ENCODE measurements at regions not wholly inside any gene's neighbourhood (a gene's known extent, or its start where the extent isn't known, plus 50 kb on each side); places are given as distances from the start of the nearest gene placed in this dataset.

GRCh38 chr17:74061758-74062157, 141.7 kb upstream of the RPL38 start:
- CTCF ChIA-PET: interaction anchor here (1.5 kb wide), 1 partner anchor 53 kb away, joined by 4 read pairs; no protein-coding TSS in a partner anchor
- H3K27me3 Mint-ChIP-seq: peaks cover 10 to 29% (median 21%) of the 10 kb centered on the region in 5 donors
- intact Hi-C loops (cut with micrococcal nuclease): no loop called here

DNA sequence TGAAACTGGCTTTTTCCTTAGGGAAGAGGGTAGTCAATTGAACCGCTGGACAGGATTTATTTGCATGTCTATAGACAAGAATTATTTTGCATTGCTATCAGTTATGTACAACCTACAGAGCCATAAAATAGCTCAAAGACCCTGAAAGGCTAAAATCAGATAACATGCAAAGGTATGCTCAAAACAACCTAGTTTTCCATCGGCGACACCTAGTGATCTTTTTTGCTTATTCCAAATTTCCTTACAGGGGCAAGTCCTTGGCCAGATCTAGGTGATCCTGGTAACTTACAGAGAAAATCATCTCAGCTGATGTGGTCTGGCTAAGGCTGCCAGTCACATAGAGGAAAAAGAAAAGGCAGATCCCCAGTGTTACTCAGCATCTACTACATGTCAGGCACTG, 141.2 kb upstream of the RPL38 start:
- Histone ChIP-seq H3K36me3 (ENCODE audit: control insufficient read depth in 2 of 3, insufficient read depth in 3 of 3, low read length in 3 of 3) (no peaks in the 10 kb centered on the region), H3K9me3 (ENCODE audit: control insufficient read depth in 2 of 3, low read length in 3 of 3) (no peaks in the 10 kb centered on the region), H3K27ac (ENCODE audit: low read depth, low read length) (no peak overlapping the region), H3K27me3 (ENCODE audit: control insufficient read depth in 2 of 2, insufficient read depth in 2 of 2, low read length in 2 of 2) (no peaks in the 10 kb centered on the region), H3K4me3 (ENCODE audit: low read length) (no peak overlapping the region), H3K4me1 (ENCODE audit: control insufficient read depth in 2 of 2, insufficient read depth in 2 of 2, low read length in 2 of 2) (no peaks in the 10 kb centered on the region)
- DNase-seq (no peak), ATAC-seq (no peak)
- Mint-ChIP-seq H3K36me3 (no peaks in the 10 kb centered on the region), H3K4me3 (no peak overlapping the region), H3K27me3 (peaks cover 7 to 24% (median 20%) of the 10 kb centered on the region in 5 donors), H3K4me1 (no peaks in the 10 kb centered on the region), H3K27ac (no peak overlapping the region), H3K9me3 (peaks cover 0 to 3% (median 0%) of the 10 kb centered on the region in 11 donors)
- CTCF ChIA-PET: no interaction called here
- POLR2A ChIA-PET: no interaction called here
- intact Hi-C loops (cut with micrococcal nuclease): no loop called here

More at GRCh38 chr17:74061758-74062157, 141.7 kb upstream of the RPL38 start:
- POLR2A ChIA-PET: no interaction called here
- H3K4me3 Mint-ChIP-seq: no peak overlapping the region
- H3K9me3 Mint-ChIP-seq: peaks cover 0 to under 1% (median 0%) of the 10 kb centered on the region in 11 donors
- Histone ChIP-seq H3K27ac (ENCODE audit: low read depth, low read length) (no peak overlapping the region), H3K36me3 (ENCODE audit: control insufficient read depth in 2 of 3, insufficient read depth in 3 of 3, low read length in 3 of 3) (no peaks in the 10 kb centered on the region), H3K4me3 (ENCODE audit: low read length) (no peak overlapping the region), H3K9me3 (ENCODE audit: control insufficient read depth in 2 of 3, low read length in 3 of 3) (no peaks in the 10 kb centered on the region), H3K4me1 (ENCODE audit: control insufficient read depth in 2 of 2, insufficient read depth in 2 of 2, low read length in 2 of 2) (no peaks in the 10 kb centered on the region), H3K27me3 (ENCODE audit: control insufficient read depth in 2 of 2, insufficient read depth in 2 of 2, low read length in 2 of 2) (no peaks in the 10 kb centered on the region)
- ATAC-seq (no peak), DNase-seq (no peak)
- H3K4me1 Mint-ChIP-seq: no peaks in the 10 kb centered on the region
- no peak overlapping the region for H3K27ac Mint-ChIP-seq
- no peaks in the 10 kb centered on the region for H3K36me3 Mint-ChIP-seq

- H3K27me3 Mint-ChIP-seq: peaks cover 7 to 26% (median 18%) of the 10 kb centered on the region in 5 donors
- CTCF ChIA-PET: no interaction called here
Measured at GRCh38 chr17:74063439-74063838, 140.0 kb upstream of the RPL38 start.

DNA sequence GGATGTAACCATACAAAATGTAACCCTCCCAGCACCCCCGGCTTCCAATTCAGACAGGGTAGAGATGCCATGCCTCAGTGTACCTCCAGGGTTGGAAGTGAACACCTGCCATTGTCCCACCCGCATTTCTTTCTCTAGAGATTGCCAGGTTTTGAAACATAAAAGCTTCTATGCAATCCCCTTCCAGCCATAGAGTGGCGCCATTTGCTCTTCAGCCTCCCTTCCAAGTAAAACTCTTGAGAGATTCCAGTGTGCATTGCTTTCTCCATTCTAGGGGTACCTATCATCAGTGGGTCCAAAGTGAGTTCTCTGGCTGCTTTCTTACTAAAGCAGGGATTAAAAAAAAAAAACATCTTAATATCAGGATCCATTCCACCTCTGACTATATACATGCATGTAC, 133.1 kb upstream of the RPL38 start:
- Mint-ChIP-seq H3K4me3 (no peak overlapping the region), H3K27ac (no peak overlapping the region), H3K4me1 (peaks cover 0 to 1% (median 0%) of the 10 kb centered on the region in 7 donors), H3K9me3 (peaks cover 0 to 15% (median 5%) of the 10 kb centered on the region in 11 donors), H3K36me3 (peaks cover 0 to 5% (median 0%) of the 10 kb centered on the region in 5 donors), H3K27me3 (peaks cover 0 to 24% (median 6%) of the 10 kb centered on the region in 5 donors)
- Histone ChIP-seq H3K27me3 (ENCODE audit: control insufficient read depth in 2 of 2, insufficient read depth in 2 of 2, low read length in 2 of 2) (no peaks in the 10 kb centered on the region), H3K4me3 (ENCODE audit: low read length) (no peak overlapping the region), H3K9me3 (ENCODE audit: control insufficient read depth in 2 of 3, low read length in 3 of 3) (no peaks in the 10 kb centered on the region), H3K36me3 (ENCODE audit: control insufficient read depth in 2 of 3, insufficient read depth in 3 of 3, low read length in 3 of 3) (no peaks in the 10 kb centered on the region), H3K27ac (ENCODE audit: low read depth, low read length) (no peak overlapping the region), H3K4me1 (ENCODE audit: control insufficient read depth in 2 of 2, insufficient read depth in 2 of 2, low read length in 2 of 2) (no peaks in the 10 kb centered on the region)
- ChIA-PET POLR2A (no interaction called here), CTCF (no interaction called here)
- ATAC-seq: no peak
- intact Hi-C loops (cut with micrococcal nuclease): no loop called here
- DNase-seq: no peak

More at GRCh38 chr17:74063439-74063838, 140.0 kb upstream of the RPL38 start:
- ATAC-seq (no peak), DNase-seq (no peak)
- H3K36me3 ChIP-seq (ENCODE audit: control insufficient read depth in 2 of 3, insufficient read depth in 3 of 3, low read length in 3 of 3): no peaks in the 10 kb centered on the region
- no peaks in the 10 kb centered on the region for H3K4me1 Mint-ChIP-seq
- H3K4me1 ChIP-seq (ENCODE audit: control insufficient read depth in 2 of 2, insufficient read depth in 2 of 2, low read length in 2 of 2): no peaks in the 10 kb centered on the region
- H3K36me3 Mint-ChIP-seq: no peaks in the 10 kb centered on the region
- no peak overlapping the region for H3K27ac ChIP-seq (ENCODE audit: low read depth, low read length)
- H3K27me3 ChIP-seq (ENCODE audit: control insufficient read depth in 2 of 2, insufficient read depth in 2 of 2, low read length in 2 of 2): no peaks in the 10 kb centered on the region
- H3K4me3 ChIP-seq (ENCODE audit: low read length): no peak overlapping the region
- no peak overlapping the region for H3K4me3 Mint-ChIP-seq
- POLR2A ChIA-PET: no interaction called here
- peaks cover 0 to 3% (median 0%) of the 10 kb centered on the region in 11 donors for H3K9me3 Mint-ChIP-seq
- no peak overlapping the region for H3K27ac Mint-ChIP-seq
- H3K9me3 ChIP-seq (ENCODE audit: control insufficient read depth in 2 of 3, low read length in 3 of 3): no peaks in the 10 kb centered on the region
- intact Hi-C loops (cut with micrococcal nuclease): no loop called here

GRCh38 chr17:74070998-74071679, 132.3 kb upstream of the RPL38 start:
- POLR2A ChIA-PET: no interaction called here
- Mint-ChIP-seq H3K27me3 (peaks cover 0 to 20% (median 6%) of the 10 kb centered on the region in 5 donors), H3K4me1 (peaks cover 0 to 1% (median 0%) of the 10 kb centered on the region in 7 donors), H3K36me3 (peaks cover 0 to 5% (median 0%) of the 10 kb centered on the region in 5 donors), H3K4me3 (no peak overlapping the region), H3K9me3 (peaks cover 0 to 15% (median 5%) of the 10 kb centered on the region in 11 donors), H3K27ac (no peak overlapping the region)
- Histone ChIP-seq H3K4me1 (ENCODE audit: control insufficient read depth in 2 of 2, insufficient read depth in 2 of 2, low read length in 2 of 2) (no peaks in the 10 kb centered on the region), H3K27me3 (ENCODE audit: control insufficient read depth in 2 of 2, insufficient read depth in 2 of 2, low read length in 2 of 2) (no peaks in the 10 kb centered on the region), H3K27ac (ENCODE audit: low read depth, low read length) (no peak overlapping the region), H3K9me3 (ENCODE audit: control insufficient read depth in 2 of 3, low read length in 3 of 3) (no peaks in the 10 kb centered on the region), H3K36me3 (ENCODE audit: control insufficient read depth in 2 of 3, insufficient read depth in 3 of 3, low read length in 3 of 3) (no peaks in the 10 kb centered on the region), H3K4me3 (ENCODE audit: low read length) (no peak overlapping the region)
- intact Hi-C loops (cut with micrococcal nuclease): no loop called here
- ATAC-seq: no peak
- CTCF ChIA-PET: no interaction called here
- no peak for DNase-seq

DNA sequence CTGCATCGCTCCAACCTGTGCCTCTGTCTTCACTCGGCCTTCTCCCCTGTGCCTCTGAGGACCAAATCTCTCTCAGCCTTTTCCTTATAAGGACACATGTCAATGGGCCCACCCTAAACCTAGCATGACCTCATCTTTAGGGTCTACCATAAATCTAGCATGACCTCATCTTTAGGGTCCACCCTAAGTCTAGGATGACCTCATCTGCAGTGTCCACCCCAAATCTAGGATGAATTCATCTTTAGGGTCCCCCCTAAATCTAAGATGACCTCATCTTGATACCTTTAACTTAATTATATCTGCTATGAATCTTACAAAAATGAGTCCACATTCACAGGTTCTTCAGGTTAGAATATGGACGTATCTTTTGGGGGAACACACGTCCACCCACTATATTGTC, 131.1 kb upstream of the RPL38 start:
- H3K36me3 Mint-ChIP-seq: peaks cover 0 to 5% (median 0%) of the 10 kb centered on the region in 5 donors
- peaks cover 0 to 15% (median 5%) of the 10 kb centered on the region in 11 donors for H3K9me3 Mint-ChIP-seq
- POLR2A ChIA-PET: no interaction called here
- CTCF ChIA-PET: no interaction called here
- H3K27ac Mint-ChIP-seq: no peak overlapping the region
- H3K27me3 Mint-ChIP-seq: peaks cover 0 to 20% (median 0%) of the 10 kb centered on the region in 5 donors
- H3K27ac ChIP-seq (ENCODE audit: low read depth, low read length): no peak overlapping the region
- H3K4me1 ChIP-seq (ENCODE audit: control insufficient read depth in 2 of 2, insufficient read depth in 2 of 2, low read length in 2 of 2): no peaks in the 10 kb centered on the region
- no peak for ATAC-seq
- peaks cover 0 to 1% (median 0%) of the 10 kb centered on the region in 7 donors for H3K4me1 Mint-ChIP-seq
- no peaks in the 10 kb centered on the region for H3K36me3 ChIP-seq (ENCODE audit: control insufficient read depth in 2 of 3, insufficient read depth in 3 of 3, low read length in 3 of 3)
- H3K4me3 Mint-ChIP-seq: no peak overlapping the region
- no peak overlapping the region for H3K4me3 ChIP-seq (ENCODE audit: low read length)
- DNase-seq: no peak
- intact Hi-C loops (cut with micrococcal nuclease): no loop called here
- no peaks in the 10 kb centered on the region for H3K9me3 ChIP-seq (ENCODE audit: control insufficient read depth in 2 of 3, low read length in 3 of 3)
- H3K27me3 ChIP-seq (ENCODE audit: control insufficient read depth in 2 of 2, insufficient read depth in 2 of 2, low read length in 2 of 2): no peaks in the 10 kb centered on the region

- ATAC-seq: no peak
- H3K9me3 ChIP-seq (ENCODE audit: control insufficient read depth in 2 of 3, low read length in 3 of 3): no peaks in the 10 kb centered on the region
- Mint-ChIP-seq H3K27me3 (peaks cover 0 to 9% (median 6%) of the 10 kb centered on the region in 5 donors), H3K4me3 (no peak overlapping the region), H3K36me3 (peaks cover 0 to 5% (median 0%) of the 10 kb centered on the region in 5 donors), H3K27ac (no peak overlapping the region), H3K9me3 (peaks cover 0 to 15% (median 3%) of the 10 kb centered on the region in 11 donors), H3K4me1 (peaks cover 0 to 1% (median 0%) of the 10 kb centered on the region in 7 donors)
- H3K4me3 ChIP-seq (ENCODE audit: low read length): no peak overlapping the region
- no peaks in the 10 kb centered on the region for H3K36me3 ChIP-seq (ENCODE audit: control insufficient read depth in 2 of 3, insufficient read depth in 3 of 3, low read length in 3 of 3)
- intact Hi-C loops (cut with micrococcal nuclease): no loop called here
- ChIA-PET POLR2A (no interaction called here), CTCF (no interaction called here)
- H3K27ac ChIP-seq (ENCODE audit: low read depth, low read length): no peak overlapping the region
- no peaks in the 10 kb centered on the region for H3K27me3 ChIP-seq (ENCODE audit: control insufficient read depth in 2 of 2, insufficient read depth in 2 of 2, low read length in 2 of 2)
- H3K4me1 ChIP-seq (ENCODE audit: control insufficient read depth in 2 of 2, insufficient read depth in 2 of 2, low read length in 2 of 2): no peaks in the 10 kb centered on the region
- no peak for DNase-seq
Measured at GRCh38 chr17:74076446-74076845, 127.0 kb upstream of the RPL38 start.
